Neural cell (in vitro differentiated cells): ENCODE measurements at regions not wholly inside any gene's neighbourhood (a gene's known extent, or its start where the extent isn't known, plus 50 kb on each side); places are given as distances from the start of the nearest gene placed in this dataset.

Experiments
- H2AFZ ChIP-seq: fragments of 200-600, 300-800 bp; sonication (generic), shearing (Covaris generic); 2 replicates; pipeline ENCODE4 v1.6.0; 2014; ENCODE audit warnings: low read depth, mild to moderate bottlenecking, antibody characterized with exemption, low read length, moderate library complexity
- H3F3A ChIP-seq: fragments of 200-600 bp; shearing (Covaris generic); 2 replicates; pipeline ENCODE4 v1.6.1; 2016; ENCODE audit warnings: mild to moderate bottlenecking, moderate library complexity, mixed read lengths, antibody characterized with exemption, low read length; ENCODE audit not compliant: insufficient read depth, poor library complexity, severe bottlenecking
- H3K27ac ChIP-seq: fragments of 200-600, 300-800 bp; sonication (generic), shearing (Covaris generic); 2 replicates; pipeline ENCODE4 v1.5.1; 2014; ENCODE audit warnings: mild to moderate bottlenecking, low read length, moderate library complexity
- H3K27me3 ChIP-seq: fragments of 300-800, 200-600 bp; sonication (generic), shearing (Covaris generic); 2 replicates; pipeline ENCODE4 v1.6.0; 2014; ENCODE audit warnings: mild to moderate bottlenecking, low read depth, low read length, moderate library complexity; ENCODE audit not compliant: insufficient read depth
- H3K36me3 ChIP-seq: fragments of 300-800, 200-600 bp; sonication (generic), shearing (Covaris generic); 2 replicates; pipeline ENCODE4 v1.5.1; 2014; ENCODE audit warnings: mild to moderate bottlenecking, antibody characterized with exemption, low read length, moderate library complexity; ENCODE audit not compliant: insufficient read depth
- H3K4me2 ChIP-seq: fragments of 300-800, 200-600 bp; sonication (generic), shearing (Covaris generic); 2 replicates; pipeline ENCODE4 v1.6.0; 2014; ENCODE audit warnings: mild to moderate bottlenecking, low read length
- H3K4me3 ChIP-seq: fragments of 300-800, 200-600 bp; sonication (generic), shearing (Covaris generic); 2 replicates; pipeline ENCODE4 v1.5.1; 2014; ENCODE audit warnings: mild to moderate bottlenecking, low read length, moderate library complexity
- H3K79me2 ChIP-seq: fragments of 200-600 bp; shearing (Covaris generic); replicated peaks from 2 replicates; pipeline ENCODE4 v1.6.0; 2014; ENCODE audit warnings: mild to moderate bottlenecking, low read length, moderate library complexity; ENCODE audit not compliant: insufficient read depth
- H3K9ac ChIP-seq: fragments of 300-800, 200-600 bp; sonication (generic), shearing (Covaris generic); 2 replicates; pipeline ENCODE4 v1.6.1; 2016; ENCODE audit warnings: mild to moderate bottlenecking, low read length, mixed read lengths
- H3K9me2 ChIP-seq: fragments of 200-600 bp; shearing (Covaris generic); 2 replicates; pipeline ENCODE4 v1.6.1; 2016; ENCODE audit warnings: mild to moderate bottlenecking, low read length, mixed read lengths; ENCODE audit not compliant: insufficient read depth
- H3K9me3 ChIP-seq: fragments of 200-600, 300-800 bp; sonication (generic), shearing (Covaris generic); 2 replicates; pipeline ENCODE4 v1.6.1; 2016; ENCODE audit warnings: mild to moderate bottlenecking, mixed run types, low read length, moderate library complexity, mixed read lengths
- H4K20me1 ChIP-seq: fragments of 200-600 bp; shearing (Covaris generic); 2 replicates; pipeline ENCODE4 v1.6.1; 2016; ENCODE audit warnings: mild to moderate bottlenecking, mixed run types; ENCODE audit not compliant: insufficient read depth
- EP300 ChIP-seq: fragments of 450-650 bp; conservative IDR thresholded peaks from 2 replicates; pipeline ENCODE4 v1.6.1; 2014; ENCODE audit warnings: antibody characterized with exemption, mild to moderate bottlenecking, moderate library complexity; ENCODE audit not compliant: poor library complexity, severe bottlenecking
- EZH2 ChIP-seq: fragments of 200-600, 300-800 bp; shearing (Covaris generic), sonication (generic); IDR thresholded peaks from 2 replicates; pipeline ENCODE4 v1.6.1; 2014; ENCODE audit warnings: antibody characterized with exemption, low read length, borderline replicate concordance, mild to moderate bottlenecking; ENCODE audit not compliant: insufficient read depth, poor library complexity, severe bottlenecking
- MXI1 ChIP-seq: fragments of 450-650 bp; conservative IDR thresholded peaks from 2 replicates; pipeline ENCODE4 v1.6.1; 2014; ENCODE audit warnings: antibody characterized with exemption, mild to moderate bottlenecking; ENCODE audit not compliant: poor library complexity, severe bottlenecking
- POLR2AphosphoS5 ChIP-seq: IDR thresholded peaks from 2 replicates; pipeline ENCODE4 v1.6.1; 2012
- RAD21 ChIP-seq: fragments of 450-650 bp; conservative IDR thresholded peaks from 2 replicates; pipeline ENCODE4 v1.6.1; 2014; ENCODE audit warnings: antibody characterized with exemption, mild to moderate bottlenecking, moderate library complexity
- SMC3 ChIP-seq: fragments of 450-650 bp; conservative IDR thresholded peaks from 2 replicates; pipeline ENCODE4 v1.6.1; 2014; ENCODE audit warnings: antibody characterized with exemption, mild to moderate bottlenecking, moderate library complexity; ENCODE audit not compliant: poor library complexity
- TAF1 ChIP-seq: IDR thresholded peaks from 2 replicates; pipeline ENCODE4 v1.6.1; 2012; ENCODE audit warnings: low read depth
- TF ChIP-seq, protein P1 (sequence below): IDR thresholded peaks from 2 replicates; pipeline ENCODE4 v1.6.1; 2012; ENCODE audit warnings: borderline replicate concordance
- TF ChIP-seq, protein P2 (sequence below): fragments of 450-650 bp; IDR thresholded peaks from 2 replicates; pipeline ENCODE4 v1.5.1; 2014; ENCODE audit warnings: antibody characterized with exemption, mild to moderate bottlenecking, moderate library complexity; ENCODE audit not compliant: poor library complexity, severe bottlenecking

DNA sequence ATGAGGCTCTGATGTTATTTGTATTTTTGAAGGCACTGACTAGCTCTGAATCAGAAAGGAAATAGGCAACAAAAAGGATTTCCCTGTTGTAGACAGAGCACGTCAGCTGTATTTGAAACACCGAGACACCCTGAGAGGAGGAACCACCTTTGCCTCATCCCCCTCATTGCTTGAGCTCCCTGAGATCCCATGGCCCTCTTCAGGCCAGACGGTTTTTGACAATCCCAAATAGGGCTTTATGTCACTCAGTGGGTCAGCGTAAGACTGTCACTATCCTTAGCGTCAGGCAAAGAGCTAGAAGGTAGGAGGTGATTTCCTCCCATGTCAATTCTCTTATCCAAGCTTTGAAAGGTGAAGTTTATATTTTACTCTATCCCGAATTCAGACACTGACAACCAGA is 254.3 kb downstream of the ZNF621 start:
- Histone ChIP-seq H3K4me3 (no peak overlapping the region), H3F3A (no peaks in the 10 kb centered on the region), H3K27me3 (no peaks in the 10 kb centered on the region), H3K9ac (no peak overlapping the region), H3K9me2 (no peaks in the 10 kb centered on the region), H3K79me2 (no peaks in the 10 kb centered on the region), H2AFZ (no peak overlapping the region), H3K36me3 (no peaks in the 10 kb centered on the region), H3K4me2 (no peak overlapping the region), H3K27ac (no peak overlapping the region), H4K20me1 (no peaks in the 10 kb centered on the region), H3K9me3 (no peaks in the 10 kb centered on the region)
- TF ChIP-seq SMC3, result no peak
- no peak for TF ChIP-seq EP300
- TF ChIP-seq EZH2, result no peak
- TF ChIP-seq POLR2AphosphoS5, result no peak
- no peak for TF ChIP-seq RAD21
- TF ChIP-seq MXI1, result no peak
- TF ChIP-seq, protein P1, sequence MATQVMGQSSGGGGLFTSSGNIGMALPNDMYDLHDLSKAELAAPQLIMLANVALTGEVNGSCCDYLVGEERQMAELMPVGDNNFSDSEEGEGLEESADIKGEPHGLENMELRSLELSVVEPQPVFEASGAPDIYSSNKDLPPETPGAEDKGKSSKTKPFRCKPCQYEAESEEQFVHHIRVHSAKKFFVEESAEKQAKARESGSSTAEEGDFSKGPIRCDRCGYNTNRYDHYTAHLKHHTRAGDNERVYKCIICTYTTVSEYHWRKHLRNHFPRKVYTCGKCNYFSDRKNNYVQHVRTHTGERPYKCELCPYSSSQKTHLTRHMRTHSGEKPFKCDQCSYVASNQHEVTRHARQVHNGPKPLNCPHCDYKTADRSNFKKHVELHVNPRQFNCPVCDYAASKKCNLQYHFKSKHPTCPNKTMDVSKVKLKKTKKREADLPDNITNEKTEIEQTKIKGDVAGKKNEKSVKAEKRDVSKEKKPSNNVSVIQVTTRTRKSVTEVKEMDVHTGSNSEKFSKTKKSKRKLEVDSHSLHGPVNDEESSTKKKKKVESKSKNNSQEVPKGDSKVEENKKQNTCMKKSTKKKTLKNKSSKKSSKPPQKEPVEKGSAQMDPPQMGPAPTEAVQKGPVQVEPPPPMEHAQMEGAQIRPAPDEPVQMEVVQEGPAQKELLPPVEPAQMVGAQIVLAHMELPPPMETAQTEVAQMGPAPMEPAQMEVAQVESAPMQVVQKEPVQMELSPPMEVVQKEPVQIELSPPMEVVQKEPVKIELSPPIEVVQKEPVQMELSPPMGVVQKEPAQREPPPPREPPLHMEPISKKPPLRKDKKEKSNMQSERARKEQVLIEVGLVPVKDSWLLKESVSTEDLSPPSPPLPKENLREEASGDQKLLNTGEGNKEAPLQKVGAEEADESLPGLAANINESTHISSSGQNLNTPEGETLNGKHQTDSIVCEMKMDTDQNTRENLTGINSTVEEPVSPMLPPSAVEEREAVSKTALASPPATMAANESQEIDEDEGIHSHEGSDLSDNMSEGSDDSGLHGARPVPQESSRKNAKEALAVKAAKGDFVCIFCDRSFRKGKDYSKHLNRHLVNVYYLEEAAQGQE, result no peak

DNA sequence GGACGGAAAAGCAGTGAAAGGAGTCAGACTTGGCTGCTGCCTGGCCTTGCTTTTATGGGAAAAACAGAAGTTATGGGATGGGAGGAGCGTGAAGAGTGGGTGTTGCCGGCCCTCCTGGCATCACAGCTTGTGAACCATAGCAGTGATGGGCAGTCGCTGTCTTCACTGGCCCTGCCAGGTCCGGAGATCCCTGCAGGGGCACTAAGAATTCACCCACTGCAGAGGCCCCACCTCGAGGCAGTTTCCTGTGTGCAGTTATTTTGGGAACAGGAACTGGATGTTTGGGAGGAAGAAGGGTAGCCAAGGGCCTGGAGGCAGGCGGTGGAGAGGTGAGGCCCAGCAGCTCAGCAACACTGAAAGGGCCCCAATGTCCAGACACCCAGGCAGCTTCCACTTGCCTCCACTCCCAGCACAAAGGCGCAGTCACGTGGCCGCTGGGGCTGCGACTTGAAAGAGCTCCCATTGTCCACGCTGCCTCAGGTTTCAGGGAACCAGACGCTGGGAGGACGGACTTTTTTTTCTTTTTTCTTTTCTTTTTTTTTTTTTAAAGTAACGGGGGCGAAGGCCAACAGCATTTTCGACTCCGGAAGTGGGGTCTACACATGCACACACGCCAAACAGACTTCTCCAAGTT is 255.6 kb downstream of the ZNF621 start:
- no peak overlapping the region for H3K4me3 ChIP-seq
- H4K20me1 ChIP-seq, result no peaks in the 10 kb centered on the region
- H2AFZ ChIP-seq, result no peak overlapping the region
- no peak overlapping the region for H3K4me2 ChIP-seq
- H3K27ac ChIP-seq, result no peak overlapping the region
- H3K36me3 ChIP-seq, result no peaks in the 10 kb centered on the region
- no peaks in the 10 kb centered on the region for H3K27me3 ChIP-seq
- no peaks in the 10 kb centered on the region for H3K79me2 ChIP-seq
- H3K9me3 ChIP-seq, result no peaks in the 10 kb centered on the region
- no peaks in the 10 kb centered on the region for H3F3A ChIP-seq
- H3K9ac ChIP-seq, result no peak overlapping the region
- H3K9me2 ChIP-seq, result no peaks in the 10 kb centered on the region
- TF ChIP-seq POLR2AphosphoS5 (no peak), EZH2 (no peak), RAD21 (no peak), SMC3 (no peak), MXI1 (no peak), TAF1 (no peak), EP300 (no peak)
- TF ChIP-seq, protein P2, sequence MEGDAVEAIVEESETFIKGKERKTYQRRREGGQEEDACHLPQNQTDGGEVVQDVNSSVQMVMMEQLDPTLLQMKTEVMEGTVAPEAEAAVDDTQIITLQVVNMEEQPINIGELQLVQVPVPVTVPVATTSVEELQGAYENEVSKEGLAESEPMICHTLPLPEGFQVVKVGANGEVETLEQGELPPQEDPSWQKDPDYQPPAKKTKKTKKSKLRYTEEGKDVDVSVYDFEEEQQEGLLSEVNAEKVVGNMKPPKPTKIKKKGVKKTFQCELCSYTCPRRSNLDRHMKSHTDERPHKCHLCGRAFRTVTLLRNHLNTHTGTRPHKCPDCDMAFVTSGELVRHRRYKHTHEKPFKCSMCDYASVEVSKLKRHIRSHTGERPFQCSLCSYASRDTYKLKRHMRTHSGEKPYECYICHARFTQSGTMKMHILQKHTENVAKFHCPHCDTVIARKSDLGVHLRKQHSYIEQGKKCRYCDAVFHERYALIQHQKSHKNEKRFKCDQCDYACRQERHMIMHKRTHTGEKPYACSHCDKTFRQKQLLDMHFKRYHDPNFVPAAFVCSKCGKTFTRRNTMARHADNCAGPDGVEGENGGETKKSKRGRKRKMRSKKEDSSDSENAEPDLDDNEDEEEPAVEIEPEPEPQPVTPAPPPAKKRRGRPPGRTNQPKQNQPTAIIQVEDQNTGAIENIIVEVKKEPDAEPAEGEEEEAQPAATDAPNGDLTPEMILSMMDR, result no peak
- TF ChIP-seq, protein P1, result no peak
